ENCODE measurements at regions not wholly inside any gene's neighbourhood (a gene's known extent, or its start where the extent isn't known, plus 50 kb on each side); places are given as distances from the start of the nearest gene placed in this dataset.

DNA sequence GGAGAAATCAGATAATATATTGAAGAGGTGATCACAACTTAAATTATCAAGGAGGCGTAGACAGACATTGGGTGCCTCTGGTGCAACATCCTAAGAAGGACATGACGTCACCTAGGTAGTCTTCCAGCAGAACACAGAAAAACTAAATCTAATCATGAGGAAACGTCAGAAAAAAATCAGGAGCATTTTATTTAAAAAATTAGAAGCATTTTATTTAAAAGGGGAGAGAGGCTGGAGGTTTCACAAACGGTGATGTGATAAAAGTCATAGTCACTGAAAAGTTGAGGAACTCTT is 254.6 kb downstream of the TMEM167A start:
- POLR2A ChIA-PET, result no interaction called here
- H3K4me3 Mint-ChIP-seq, result no peak overlapping the region
- H3K36me3 Mint-ChIP-seq, result peaks cover 4% of the 10 kb centered on the region; the same call in 1 of the 2 replicates
- CTCF ChIA-PET, result no interaction called here
- no peak overlapping the region for H3K27ac Mint-ChIP-seq
- H3K27me3 Mint-ChIP-seq (ENCODE audit: low read depth), result no peaks in the 10 kb centered on the region
- H3K4me1 Mint-ChIP-seq, result peaks cover 18% of the 10 kb centered on the region
- ATAC-seq (no peak), DNase-seq (ENCODE audit: low spot score) (no peak)
- TF ChIP-seq, protein P1, sequence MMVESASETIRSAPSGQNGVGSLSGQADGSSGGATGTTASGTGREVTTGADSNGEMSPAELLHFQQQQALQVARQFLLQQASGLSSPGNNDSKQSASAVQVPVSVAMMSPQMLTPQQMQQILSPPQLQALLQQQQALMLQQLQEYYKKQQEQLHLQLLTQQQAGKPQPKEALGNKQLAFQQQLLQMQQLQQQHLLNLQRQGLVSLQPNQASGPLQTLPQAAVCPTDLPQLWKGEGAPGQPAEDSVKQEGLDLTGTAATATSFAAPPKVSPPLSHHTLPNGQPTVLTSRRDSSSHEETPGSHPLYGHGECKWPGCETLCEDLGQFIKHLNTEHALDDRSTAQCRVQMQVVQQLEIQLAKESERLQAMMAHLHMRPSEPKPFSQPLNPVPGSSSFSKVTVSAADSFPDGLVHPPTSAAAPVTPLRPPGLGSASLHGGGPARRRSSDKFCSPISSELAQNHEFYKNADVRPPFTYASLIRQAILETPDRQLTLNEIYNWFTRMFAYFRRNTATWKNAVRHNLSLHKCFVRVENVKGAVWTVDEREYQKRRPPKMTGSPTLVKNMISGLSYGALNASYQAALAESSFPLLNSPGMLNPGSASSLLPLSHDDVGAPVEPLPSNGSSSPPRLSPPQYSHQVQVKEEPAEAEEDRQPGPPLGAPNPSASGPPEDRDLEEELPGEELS (CRISPR knock-in tag; IDR thresholded peaks at IDR 0.05), result no peak
- TF ChIP-seq, protein P2, sequence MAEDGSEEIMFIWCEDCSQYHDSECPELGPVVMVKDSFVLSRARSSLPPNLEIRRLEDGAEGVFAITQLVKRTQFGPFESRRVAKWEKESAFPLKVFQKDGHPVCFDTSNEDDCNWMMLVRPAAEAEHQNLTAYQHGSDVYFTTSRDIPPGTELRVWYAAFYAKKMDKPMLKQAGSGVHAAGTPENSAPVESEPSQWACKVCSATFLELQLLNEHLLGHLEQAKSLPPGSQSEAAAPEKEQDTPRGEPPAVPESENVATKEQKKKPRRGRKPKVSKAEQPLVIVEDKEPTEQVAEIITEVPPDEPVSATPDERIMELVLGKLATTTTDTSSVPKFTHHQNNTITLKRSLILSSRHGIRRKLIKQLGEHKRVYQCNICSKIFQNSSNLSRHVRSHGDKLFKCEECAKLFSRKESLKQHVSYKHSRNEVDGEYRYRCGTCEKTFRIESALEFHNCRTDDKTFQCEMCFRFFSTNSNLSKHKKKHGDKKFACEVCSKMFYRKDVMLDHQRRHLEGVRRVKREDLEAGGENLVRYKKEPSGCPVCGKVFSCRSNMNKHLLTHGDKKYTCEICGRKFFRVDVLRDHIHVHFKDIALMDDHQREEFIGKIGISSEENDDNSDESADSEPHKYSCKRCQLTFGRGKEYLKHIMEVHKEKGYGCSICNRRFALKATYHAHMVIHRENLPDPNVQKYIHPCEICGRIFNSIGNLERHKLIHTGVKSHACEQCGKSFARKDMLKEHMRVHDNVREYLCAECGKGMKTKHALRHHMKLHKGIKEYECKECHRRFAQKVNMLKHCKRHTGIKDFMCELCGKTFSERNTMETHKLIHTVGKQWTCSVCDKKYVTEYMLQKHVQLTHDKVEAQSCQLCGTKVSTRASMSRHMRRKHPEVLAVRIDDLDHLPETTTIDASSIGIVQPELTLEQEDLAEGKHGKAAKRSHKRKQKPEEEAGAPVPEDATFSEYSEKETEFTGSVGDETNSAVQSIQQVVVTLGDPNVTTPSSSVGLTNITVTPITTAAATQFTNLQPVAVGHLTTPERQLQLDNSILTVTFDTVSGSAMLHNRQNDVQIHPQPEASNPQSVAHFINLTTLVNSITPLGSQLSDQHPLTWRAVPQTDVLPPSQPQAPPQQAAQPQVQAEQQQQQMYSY (CRISPR knock-in tag; IDR thresholded peaks at IDR 0.05), result no peak
- TF ChIP-seq, protein P3, sequence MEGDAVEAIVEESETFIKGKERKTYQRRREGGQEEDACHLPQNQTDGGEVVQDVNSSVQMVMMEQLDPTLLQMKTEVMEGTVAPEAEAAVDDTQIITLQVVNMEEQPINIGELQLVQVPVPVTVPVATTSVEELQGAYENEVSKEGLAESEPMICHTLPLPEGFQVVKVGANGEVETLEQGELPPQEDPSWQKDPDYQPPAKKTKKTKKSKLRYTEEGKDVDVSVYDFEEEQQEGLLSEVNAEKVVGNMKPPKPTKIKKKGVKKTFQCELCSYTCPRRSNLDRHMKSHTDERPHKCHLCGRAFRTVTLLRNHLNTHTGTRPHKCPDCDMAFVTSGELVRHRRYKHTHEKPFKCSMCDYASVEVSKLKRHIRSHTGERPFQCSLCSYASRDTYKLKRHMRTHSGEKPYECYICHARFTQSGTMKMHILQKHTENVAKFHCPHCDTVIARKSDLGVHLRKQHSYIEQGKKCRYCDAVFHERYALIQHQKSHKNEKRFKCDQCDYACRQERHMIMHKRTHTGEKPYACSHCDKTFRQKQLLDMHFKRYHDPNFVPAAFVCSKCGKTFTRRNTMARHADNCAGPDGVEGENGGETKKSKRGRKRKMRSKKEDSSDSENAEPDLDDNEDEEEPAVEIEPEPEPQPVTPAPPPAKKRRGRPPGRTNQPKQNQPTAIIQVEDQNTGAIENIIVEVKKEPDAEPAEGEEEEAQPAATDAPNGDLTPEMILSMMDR (IDR thresholded peaks at IDR 0.05), result no peak
- TF ChIP-seq ZNF512 (CRISPR knock-in tag; IDR thresholded peaks at IDR 0.05; ENCODE audit: borderline replicate concordance), result no peak
- TF ChIP-seq TEAD4 (CRISPR knock-in tag; IDR thresholded peaks at IDR 0.05), result no peak
- TF ChIP-seq FOXP1 (CRISPR knock-in tag; IDR thresholded peaks at IDR 0.05; ENCODE audit: borderline replicate concordance), result no peak
- TF ChIP-seq ZNF671 (CRISPR knock-in tag; IDR thresholded peaks at IDR 0.05), result no peak
- TF ChIP-seq STAT6 (CRISPR knock-in tag; conservative IDR thresholded peaks at IDR 0.05; ENCODE audit: low read depth), result no peak
- peaks cover 4% of the 10 kb centered on the region for H3K9me3 Mint-ChIP-seq

DNA sequence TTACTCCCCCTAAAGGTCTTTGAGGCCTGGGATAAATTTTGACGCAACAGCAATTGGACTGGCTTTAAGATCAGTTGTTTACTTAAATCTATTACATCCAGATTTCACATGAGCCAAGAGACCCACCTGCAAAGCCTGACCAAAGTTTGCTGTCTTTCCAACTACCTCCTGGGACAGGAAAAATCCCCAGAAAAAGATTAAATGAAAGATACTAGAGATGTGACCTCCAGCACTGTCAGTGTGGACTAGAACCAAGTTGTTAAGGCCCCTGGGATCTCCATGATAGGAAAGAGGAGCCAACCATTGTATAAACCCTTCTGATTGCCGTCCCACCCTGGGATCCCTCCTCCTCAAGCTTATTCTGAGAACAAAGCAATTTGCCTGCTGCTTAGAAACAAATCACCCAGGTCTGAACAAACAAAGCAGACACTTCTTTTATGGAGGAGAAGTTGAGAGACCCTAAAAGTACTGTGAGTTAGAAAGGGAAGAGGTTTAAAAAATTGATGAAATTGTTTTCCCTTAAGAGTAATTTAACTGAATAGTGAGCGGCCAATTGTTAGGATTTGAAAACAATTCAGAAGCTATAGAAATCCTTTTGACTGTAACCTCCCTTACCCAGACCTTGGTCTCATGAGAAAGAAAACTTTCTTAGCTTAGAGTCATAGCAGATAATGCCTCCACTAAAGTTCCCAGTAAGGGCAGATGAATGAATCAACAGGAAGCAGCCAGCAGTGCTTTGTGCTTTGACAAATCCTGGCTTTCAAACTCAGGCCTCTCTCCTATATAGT is 255.2 kb downstream of the TMEM167A start:
- peaks cover 18% of the 10 kb centered on the region for H3K4me1 Mint-ChIP-seq
- peaks cover 4% of the 10 kb centered on the region; the same call in 1 of the 2 replicates for H3K36me3 Mint-ChIP-seq
- TF ChIP-seq SMAD3 (CRISPR knock-in tag; IDR thresholded peaks at IDR 0.05; ENCODE audit: borderline replicate concordance), result no peak
- no peak for TF ChIP-seq ZNF512 (CRISPR knock-in tag; IDR thresholded peaks at IDR 0.05; ENCODE audit: borderline replicate concordance)
- TF ChIP-seq ELF4 (CRISPR knock-in tag; IDR thresholded peaks at IDR 0.05; ENCODE audit: low read depth), result no peak
- no peak for TF ChIP-seq PRRX2 (CRISPR knock-in tag; IDR thresholded peaks at IDR 0.05)
- no peak overlapping the region for H3K27ac Mint-ChIP-seq
- ChIA-PET POLR2A (no interaction called here), CTCF (interaction anchor here (1.0 kb wide), 1 partner anchor 12 kb away, joined by 3 read pairs; no protein-coding TSS in a partner anchor)
- no peak for DNase-seq (ENCODE audit: low spot score)
- ATAC-seq, result peak; percentile 61
- peaks cover 4% of the 10 kb centered on the region for H3K9me3 Mint-ChIP-seq
- H3K4me3 Mint-ChIP-seq, result no peak overlapping the region
- H3K27me3 Mint-ChIP-seq (ENCODE audit: low read depth), result no peaks in the 10 kb centered on the region
